GM18907 (cell line): ENCODE measurements at regions not wholly inside any gene's neighbourhood (a gene's known extent, or its start where the extent isn't known, plus 50 kb on each side); places are given as distances from the start of the nearest gene placed in this dataset.

Experiments used
- ATAC-seq: cut with Tn5 transposase; IDR thresholded peaks from one replicate; pipeline ENCODE4 v1.9.1; 2021; ENCODE audit warnings: mild to moderate bottlenecking, moderate library complexity; ENCODE audit not compliant: unreplicated experiment

- ATAC-seq = no peak
These were observed 376.4 kb downstream of the FGF9 start for GRCh38 chr13:22047082-22047784.

DNA sequence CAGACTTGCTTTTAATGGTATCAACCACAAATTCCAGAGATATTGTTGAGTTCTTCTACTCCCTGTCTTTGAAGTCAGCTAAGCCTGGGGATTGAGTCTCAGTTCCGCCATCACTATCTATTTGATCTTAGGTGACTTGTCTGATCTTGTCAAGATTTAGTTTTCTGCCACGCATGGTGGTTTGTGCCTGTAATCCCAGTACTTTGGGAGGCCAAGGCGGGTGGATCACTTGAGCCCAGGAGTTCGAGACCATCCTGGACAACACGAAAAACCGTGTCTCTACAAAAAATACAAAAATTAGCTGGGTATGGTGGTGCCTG lies 376.9 kb downstream of the FGF9 start:
- no peak for ATAC-seq

DNA sequence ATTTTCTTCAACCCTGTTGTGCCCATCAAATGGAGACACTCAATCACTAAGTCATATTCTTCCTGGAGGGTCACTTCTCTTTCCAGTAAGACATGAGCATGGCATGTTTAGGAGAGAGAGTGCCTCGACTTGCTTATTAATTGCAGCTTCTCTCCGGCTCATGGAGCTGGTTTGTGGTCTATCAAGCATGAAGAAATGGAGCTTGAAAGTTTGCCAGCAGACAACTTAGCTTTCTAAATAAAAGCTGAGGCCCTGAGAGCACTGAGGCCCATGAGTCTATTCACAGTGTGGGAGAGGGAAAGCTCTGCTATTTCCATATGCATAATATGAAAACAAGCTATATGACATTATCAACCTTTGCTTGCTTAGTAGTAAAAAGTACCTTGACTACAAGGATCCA lies 378.5 kb downstream of the FGF9 start:
- ATAC-seq = no peak

GRCh38 chr13:22050951-22051563 lies 380.2 kb downstream of the FGF9 start:
- ATAC-seq = no peak

GRCh38 chr13:22053053-22053452 lies 382.2 kb downstream of the FGF9 start:
- ATAC-seq = no peak

GRCh38 chr13:22055259-22055658 lies 384.4 kb downstream of the FGF9 start:
- ATAC-seq = no peak

DNA sequence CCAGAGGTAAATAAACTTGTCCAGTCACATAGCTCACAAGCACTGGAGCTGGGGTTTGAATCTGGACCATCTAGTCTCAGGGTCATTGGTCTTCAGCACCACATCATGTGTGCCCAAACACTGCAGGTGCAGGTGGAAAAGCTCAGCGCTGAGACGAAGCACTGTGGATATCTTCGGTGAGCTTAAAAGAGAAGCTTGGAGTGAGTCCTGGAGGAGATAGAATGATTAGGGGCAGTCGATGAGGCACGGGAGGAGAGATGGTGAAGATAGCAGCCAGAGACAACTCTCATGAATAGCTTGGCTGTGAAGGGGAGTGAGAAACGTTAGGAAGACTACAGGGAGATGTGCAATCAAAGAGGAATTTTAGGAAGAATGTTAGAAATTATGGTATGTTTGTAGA lies 389.3 kb downstream of the FGF9 start:
- ATAC-seq = no peak

GRCh38 chr13:22061371-22061805 lies 390.5 kb downstream of the FGF9 start:
- ATAC-seq = peak; percentile 46

DNA sequence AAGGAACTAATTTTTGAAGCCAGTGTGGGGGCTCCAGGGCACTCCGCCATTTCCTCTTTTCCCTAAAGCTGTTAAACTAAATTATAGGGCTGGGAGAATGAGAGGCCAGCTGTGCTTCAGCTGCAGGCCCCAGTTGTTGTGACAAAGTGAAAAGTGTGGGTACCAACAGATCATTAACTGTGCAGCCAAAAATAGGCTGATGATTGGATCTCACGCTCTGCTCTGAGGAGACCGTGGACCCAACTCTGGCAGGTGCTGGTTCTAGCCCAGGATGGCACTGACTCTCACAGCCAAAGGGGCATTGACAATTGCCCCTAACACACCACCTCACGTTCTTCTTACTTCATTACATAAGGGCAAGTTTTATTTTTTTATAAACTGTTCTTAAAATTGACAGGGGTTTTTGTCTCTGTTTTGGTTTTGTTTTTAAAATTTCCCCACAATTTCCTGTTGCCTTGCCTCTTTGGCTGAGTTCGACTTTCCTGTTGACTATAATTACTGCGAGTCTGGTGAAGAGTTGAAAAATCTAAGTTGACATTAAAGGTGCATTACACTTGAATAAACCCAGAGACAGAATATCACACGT lies 391.0 kb downstream of the FGF9 start:
- ATAC-seq = peak; percentile 87

- ATAC-seq = no peak
These were observed 391.8 kb downstream of the FGF9 start for GRCh38 chr13:22062478-22063205.

GRCh38 chr13:22063416-22064124 lies 392.7 kb downstream of the FGF9 start:
- ATAC-seq = no peak

GRCh38 chr13:22064854-22065620 lies 394.2 kb downstream of the FGF9 start:
- no peak for ATAC-seq

GRCh38 chr13:22073718-22074117 lies 402.8 kb downstream of the FGF9 start:
- no peak for ATAC-seq

DNA sequence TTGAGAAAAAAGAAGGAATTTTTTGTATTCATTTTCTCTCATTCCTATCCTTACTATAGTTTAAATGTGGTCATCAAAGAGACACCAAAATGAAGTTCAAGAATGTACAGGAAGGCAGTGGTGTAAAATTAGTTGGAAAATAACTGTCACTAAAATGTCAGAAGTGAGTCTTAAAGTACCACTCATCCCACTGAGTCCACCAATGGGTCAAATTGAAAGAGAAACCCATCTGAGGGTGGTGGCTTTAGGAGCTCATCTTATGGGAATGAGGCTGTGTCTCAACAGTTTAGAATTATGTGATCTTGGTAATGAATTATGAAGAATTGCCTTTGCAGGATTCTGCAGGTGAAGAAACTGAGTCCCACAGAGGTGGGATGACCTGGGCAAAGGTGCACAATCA lies 403.5 kb downstream of the FGF9 start:
- ATAC-seq = no peak

DNA sequence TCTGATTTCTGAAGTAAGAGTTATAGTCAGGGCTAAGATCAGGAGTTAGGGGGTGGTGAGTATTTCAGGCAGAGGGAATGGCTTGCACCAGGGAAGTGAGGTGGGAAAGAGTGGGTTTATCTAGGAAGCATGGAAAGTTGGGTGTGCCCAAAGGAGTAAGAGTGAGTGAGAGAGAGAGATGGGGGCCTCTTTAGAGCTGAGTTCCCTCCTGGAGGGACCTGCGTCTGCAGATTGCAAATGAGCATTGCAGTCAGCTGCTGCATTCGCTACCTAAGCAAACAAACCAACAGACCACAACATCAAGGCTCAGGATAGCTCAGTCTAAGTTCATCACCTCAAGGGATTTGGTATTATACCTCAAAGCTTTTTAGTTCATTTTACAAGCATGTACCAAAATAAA lies 405.8 kb downstream of the FGF9 start:
- peak; percentile 59 for ATAC-seq

GRCh38 chr13:22077205-22077683 lies 406.4 kb downstream of the FGF9 start:
- no peak for ATAC-seq

DNA sequence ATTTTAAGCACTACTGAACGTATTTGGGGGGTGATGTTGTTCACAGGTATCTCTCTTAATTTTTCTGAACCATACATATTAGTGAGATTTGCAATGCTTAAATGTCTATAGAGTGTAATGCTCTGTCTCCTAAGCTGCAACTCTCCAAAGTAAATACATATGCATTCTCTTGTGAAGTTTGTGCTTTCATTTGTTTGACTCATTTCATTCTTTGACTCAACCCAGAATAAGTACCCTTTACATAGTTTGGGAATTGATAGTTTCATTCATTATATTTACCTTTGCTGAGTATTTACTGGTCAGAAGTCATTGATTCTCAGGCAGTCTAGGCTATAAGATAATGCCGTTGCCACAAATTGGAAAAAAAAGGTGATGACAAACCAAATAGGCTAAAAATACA lies 406.9 kb downstream of the FGF9 start:
- no peak for ATAC-seq

- ATAC-seq = no peak
These were observed 409.1 kb downstream of the FGF9 start for GRCh38 chr13:22079961-22080360.

DNA sequence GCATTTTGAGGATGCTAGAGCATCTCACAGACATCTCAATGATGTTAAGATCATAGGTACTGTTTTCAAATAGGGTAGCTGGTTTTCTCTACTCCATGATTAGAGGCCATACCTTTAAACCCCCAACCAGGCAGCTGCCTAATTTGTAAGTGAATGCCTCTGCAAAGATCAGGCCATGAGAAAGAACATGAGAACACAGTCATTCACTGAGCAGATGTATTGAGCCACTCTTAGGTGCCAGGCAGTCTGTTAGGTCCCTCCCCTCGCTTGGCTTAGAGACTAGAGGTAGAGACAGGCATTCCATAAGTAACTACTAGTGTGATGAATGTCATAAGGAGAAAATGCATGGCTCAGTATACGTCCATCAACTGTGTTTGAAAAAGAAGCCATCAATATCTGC lies 410.0 kb downstream of the FGF9 start:
- no peak for ATAC-seq

DNA sequence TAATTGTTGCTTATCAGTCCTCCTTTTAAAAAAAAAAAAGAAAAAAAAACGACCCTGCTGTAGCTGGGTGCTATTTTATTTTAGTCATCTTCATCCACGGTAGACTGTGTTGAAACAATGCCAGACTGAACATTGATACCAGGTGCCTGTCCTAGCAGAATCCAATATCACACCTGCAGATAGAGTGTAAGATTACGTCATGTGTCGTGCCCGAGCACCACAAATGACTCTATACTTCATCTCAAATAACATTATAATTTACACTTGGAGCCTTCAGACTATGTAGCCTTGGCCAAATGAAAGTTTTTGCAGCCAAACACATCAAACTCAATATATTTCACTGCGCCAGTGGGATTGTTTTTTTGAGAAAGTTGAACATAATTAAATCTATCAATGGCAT lies 410.6 kb downstream of the FGF9 start:
- ATAC-seq = no peak
